Muscle layer of duodenum (tissue), 2 donors: ENCODE measurements at regions not wholly inside any gene's neighbourhood (a gene's known extent, or its start where the extent isn't known, plus 50 kb on each side); places are given as distances from the start of the nearest gene placed in this dataset.
"Not testable (repeated sequence)": the region's sequence is repeated elsewhere in the genome, so short reads cannot be mapped to it uniquely, and the experiment has no call there.

Experiments used
- H3K27ac ChIP-seq: one replicate; pipeline ENCODE4 v1.7.0; 2013; ENCODE audit warnings: mild to moderate bottlenecking, low read length
- H3K27me3 ChIP-seq: one replicate; pipeline ENCODE4 v1.7.0; 2013; ENCODE audit warnings: low read depth, mild to moderate bottlenecking, control low read depth, low read length
- H3K36me3 ChIP-seq, 2 donors: one replicate each; pipeline ENCODE4 v1.7.0; 2013; ENCODE audit warnings: low read length in 2 of 2, control low read depth in 1 of 2, mild to moderate bottlenecking in 1 of 2; ENCODE audit not compliant: insufficient read depth in 2 of 2, control insufficient read depth in 1 of 2
- H3K4me1 ChIP-seq, 2 donors: one replicate each; pipeline ENCODE4 v1.7.0; 2013; ENCODE audit warnings: low read length in 2 of 2, mild to moderate bottlenecking in 2 of 2, control low read depth in 1 of 2, moderate library complexity in 1 of 2; ENCODE audit not compliant: insufficient read depth in 2 of 2, control insufficient read depth in 1 of 2
- H3K4me3 ChIP-seq, 2 donors: one replicate each; pipeline ENCODE4 v1.7.0; 2013; ENCODE audit warnings: low read length in 2 of 2, low read depth in 1 of 2, mild to moderate bottlenecking in 1 of 2
- H3K9me3 ChIP-seq, 2 donors: one replicate each; pipeline ENCODE4 v1.7.0; 2013; ENCODE audit warnings: low read length in 2 of 2, control low read depth in 1 of 2, mild to moderate bottlenecking in 1 of 2; ENCODE audit not compliant: control insufficient read depth in 1 of 2
- donor health status: healthy.

DNA sequence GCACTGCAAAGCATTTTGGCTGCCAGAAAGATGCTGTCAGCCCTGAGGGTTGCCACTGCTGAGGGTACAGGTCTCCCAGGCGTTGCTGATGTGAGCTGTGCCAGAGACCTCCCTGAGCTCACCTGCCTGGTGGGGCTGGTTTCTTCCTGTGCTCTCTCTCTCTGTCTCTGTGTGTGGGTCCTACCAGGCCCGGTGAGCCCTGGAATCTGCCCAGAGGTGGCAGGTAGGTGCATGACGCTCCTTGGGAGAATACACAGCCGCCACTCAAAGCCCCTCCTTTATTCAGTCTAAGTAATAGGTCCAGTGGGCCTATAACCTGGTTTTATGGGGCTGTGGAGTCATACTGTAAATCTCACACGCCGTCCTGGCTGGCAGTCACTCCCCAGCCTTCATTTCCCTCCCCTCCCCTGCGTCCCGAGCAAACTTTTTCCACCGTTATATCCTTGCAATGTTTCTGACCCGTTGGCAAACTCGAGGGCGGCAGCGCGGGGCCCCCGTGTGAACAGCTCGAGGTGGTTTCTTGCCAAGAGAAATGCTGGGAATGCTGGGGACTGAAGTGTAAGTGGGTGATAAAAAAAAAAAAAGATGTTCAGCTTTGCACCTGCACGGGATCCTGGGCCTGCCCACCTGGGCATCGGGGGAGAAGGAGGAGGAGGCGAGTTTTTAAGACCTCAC is 245.9 kb downstream of the CRLF2 start:
- Histone ChIP-seq H3K4me1 (no peaks in the 10 kb centered on the region), H3K27me3 (no peaks in the 10 kb centered on the region), H3K36me3 (no peaks in the 10 kb centered on the region), H3K9me3 (no peaks in the 10 kb centered on the region), H3K27ac (no peak overlapping the region), H3K4me3 (no peak overlapping the region)

DNA sequence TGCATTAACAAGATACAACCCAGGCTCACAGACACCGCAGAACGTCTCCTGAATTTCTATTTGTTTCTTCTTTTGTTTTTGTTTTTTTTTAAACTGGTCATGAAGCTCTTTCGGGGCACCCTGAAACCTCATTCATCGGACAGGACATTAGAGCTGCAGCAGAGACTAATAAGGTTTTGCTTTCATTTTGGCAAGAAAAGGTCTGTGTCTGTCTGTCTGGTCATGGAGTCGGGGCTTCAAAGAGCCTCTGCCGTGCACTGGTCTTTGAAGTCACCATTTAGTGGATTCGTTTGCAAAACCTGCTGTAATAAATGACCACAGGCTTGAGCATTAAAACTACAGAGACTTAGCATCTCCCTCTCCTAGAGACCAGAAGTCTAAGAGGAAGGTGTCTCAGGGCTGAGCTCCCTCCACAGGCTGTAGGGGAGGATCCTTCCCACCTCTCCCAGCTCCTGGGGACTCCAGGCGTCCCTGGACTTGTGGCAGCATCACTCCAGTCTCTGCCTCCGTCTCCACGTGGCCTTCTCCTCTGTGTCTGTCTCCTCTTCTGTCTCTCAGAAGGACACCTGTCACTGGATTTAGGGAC is 247.5 kb downstream of the CRLF2 start:
- no peak overlapping the region for H3K27ac ChIP-seq
- no peaks in the 10 kb centered on the region for H3K27me3 ChIP-seq
- no peak overlapping the region for H3K4me3 ChIP-seq
- no peaks in the 10 kb centered on the region for H3K36me3 ChIP-seq
- H3K4me1 ChIP-seq: no peaks in the 10 kb centered on the region
- no peaks in the 10 kb centered on the region for H3K9me3 ChIP-seq

DNA sequence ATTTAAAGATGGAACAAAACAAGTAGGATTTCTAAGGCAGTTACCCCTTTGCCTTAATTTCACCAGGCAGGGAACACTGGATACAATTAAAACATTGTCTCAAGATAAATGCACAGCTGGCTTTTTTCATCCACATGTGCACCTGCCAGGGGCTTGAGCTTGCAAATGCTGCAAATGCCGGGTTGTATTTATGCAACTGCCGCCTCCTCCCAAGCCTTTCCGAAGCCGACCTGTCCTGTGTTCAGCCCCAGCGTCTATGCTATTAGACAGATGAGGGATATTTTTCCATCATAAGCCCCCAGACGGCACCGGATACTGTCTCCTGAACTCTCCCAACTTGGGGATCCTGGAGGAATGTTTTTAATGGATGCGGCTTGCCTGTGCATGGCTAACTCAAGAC is 251.6 kb downstream of the CRLF2 start:
- no peaks in the 10 kb centered on the region for H3K4me1 ChIP-seq
- H3K36me3 ChIP-seq: no peaks in the 10 kb centered on the region
- H3K27ac ChIP-seq: no peak overlapping the region
- H3K27me3 ChIP-seq: no peaks in the 10 kb centered on the region
- H3K4me3 ChIP-seq: no peak overlapping the region
- no peaks in the 10 kb centered on the region for H3K9me3 ChIP-seq

DNA sequence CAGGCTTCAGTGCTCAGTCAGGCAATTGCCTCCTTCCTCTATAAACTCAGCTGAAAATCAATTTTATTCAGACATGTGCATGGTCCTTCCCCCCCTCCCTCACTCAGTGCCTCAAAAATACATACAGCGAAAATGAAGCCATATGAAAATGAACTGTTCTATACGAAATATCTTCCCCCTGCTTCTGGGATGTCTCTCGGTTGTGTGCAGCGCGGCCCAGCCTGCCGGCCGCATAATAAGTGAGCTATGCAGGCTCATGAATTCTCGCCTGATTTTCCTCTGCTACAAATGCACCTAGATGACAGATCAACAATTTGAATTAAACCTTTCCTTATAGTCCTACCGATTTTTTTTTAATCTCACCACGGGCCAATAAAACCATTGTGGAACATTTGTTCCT is 252.9 kb downstream of the CRLF2 start:
- Histone ChIP-seq H3K4me3 (no peak overlapping the region), H3K36me3 (no peaks in the 10 kb centered on the region), H3K4me1 (no peaks in the 10 kb centered on the region), H3K27me3 (no peaks in the 10 kb centered on the region), H3K27ac (no peak overlapping the region), H3K9me3 (peaks cover 0 to 10% of the 10 kb centered on the region in 2 donors)

DNA sequence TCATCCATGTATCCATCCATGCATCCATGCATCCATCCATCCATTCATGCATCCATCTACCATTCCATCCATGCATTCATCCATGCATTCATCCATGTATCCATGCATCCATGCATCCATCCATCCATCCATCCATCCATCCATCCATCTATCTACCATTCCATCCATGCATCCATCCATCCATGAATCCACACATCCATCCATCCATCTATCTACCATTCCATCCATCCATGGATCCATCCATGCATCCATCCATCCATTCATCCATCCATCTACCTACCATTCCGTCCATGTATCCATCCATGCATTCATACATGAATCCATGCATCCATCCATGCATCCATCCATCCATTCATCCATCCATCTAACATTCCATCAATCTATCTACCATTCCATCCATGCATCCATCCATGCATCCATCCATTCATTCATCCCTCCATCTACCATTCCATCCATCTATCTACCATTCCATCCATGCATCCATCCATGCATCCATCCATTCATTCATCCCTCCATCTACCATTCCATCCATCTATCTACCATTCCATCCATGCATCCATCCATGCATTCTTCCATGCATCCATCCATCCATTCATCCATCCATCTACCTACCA is 257.2 kb downstream of the CRLF2 start:
- not testable (repeated sequence) for H3K27ac ChIP-seq, H3K4me3 ChIP-seq, H3K4me1 ChIP-seq, H3K36me3 ChIP-seq, H3K27me3 ChIP-seq
- H3K9me3 ChIP-seq: peaks cover 0 to 17% of the 10 kb centered on the region in 2 donors

DNA sequence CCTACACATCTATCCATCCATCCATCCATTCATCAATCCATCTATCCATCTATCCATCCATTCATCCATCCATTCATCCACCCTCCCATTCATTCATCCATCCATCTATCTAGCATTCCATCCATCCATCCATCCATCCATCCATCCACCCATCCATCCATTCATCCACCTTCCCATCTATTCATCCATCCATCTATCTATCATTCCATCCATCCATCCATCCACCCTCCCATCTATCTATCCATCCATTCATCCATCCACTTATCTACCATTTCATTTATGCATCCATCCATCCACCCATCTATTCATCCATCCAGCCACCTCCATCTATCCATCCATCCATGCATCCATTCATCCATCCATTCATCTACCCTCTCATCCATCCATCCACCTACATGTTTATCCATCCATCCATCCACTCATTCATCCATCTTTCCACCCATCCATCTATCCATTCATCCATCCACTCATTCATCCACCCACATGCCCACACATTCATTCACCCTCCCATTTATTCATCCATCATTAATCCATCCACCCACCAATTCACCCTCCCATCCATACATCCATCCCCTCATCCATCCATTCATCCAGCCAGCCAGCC is 258.5 kb downstream of the CRLF2 start:
- Histone ChIP-seq H3K4me1 (no peaks in the 10 kb centered on the region), H3K4me3 (peak overlapping the region in 1 of 2 donors; percentile 29), H3K9me3 (peaks cover 0 to 17% of the 10 kb centered on the region in 2 donors), H3K27ac (no peak overlapping the region), H3K27me3 (no peaks in the 10 kb centered on the region), H3K36me3 (no peaks in the 10 kb centered on the region)

DNA sequence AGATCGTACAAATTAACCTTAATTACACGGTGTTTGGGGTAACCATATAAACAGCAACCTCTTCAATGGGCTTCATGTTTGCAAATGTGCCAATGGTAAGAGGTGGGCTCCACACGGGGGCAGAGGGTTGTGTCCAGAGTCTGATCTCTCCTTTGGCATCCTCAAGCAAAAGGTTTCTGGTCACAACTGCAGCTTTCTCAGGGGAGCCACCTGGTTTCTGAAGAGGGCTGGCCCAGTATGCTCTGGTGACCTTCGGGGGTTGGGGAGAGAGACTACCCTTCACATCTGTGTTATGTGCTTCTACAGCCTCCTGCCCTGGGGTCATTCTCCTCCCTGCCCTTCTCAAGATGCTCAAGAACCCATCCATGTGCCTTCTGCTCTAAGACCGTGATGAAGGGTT is 259.6 kb downstream of the CRLF2 start:
- H3K27me3 ChIP-seq: no peaks in the 10 kb centered on the region
- H3K4me1 ChIP-seq: no peaks in the 10 kb centered on the region
- peaks cover 0 to 17% of the 10 kb centered on the region in 2 donors for H3K9me3 ChIP-seq
- H3K27ac ChIP-seq: no peak overlapping the region
- H3K4me3 ChIP-seq: no peak overlapping the region
- H3K36me3 ChIP-seq: no peaks in the 10 kb centered on the region

DNA sequence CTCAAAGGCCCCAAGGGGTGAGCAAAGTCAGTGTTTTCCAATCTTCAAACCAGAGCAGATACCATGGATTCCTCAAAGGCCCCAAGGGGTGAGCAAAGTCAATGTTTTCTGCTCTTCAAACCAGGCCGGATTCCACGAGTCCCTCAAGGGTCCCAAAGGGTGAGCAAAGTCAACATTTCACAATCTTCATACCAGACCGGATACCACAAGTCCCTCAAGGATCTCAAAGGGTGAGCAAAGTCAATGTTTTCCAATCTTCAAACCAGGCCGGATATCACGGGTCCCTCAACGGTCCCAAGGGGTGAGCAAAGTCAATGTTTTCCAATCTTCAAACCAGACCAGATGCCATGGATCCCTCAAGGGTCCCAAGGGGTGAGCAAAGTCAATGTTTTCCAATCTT is 265.2 kb downstream of the CRLF2 start:
- H3K9me3 ChIP-seq, H3K4me3 ChIP-seq, H3K4me1 ChIP-seq, H3K36me3 ChIP-seq, H3K27me3 ChIP-seq, H3K27ac ChIP-seq: not testable (repeated sequence)

DNA sequence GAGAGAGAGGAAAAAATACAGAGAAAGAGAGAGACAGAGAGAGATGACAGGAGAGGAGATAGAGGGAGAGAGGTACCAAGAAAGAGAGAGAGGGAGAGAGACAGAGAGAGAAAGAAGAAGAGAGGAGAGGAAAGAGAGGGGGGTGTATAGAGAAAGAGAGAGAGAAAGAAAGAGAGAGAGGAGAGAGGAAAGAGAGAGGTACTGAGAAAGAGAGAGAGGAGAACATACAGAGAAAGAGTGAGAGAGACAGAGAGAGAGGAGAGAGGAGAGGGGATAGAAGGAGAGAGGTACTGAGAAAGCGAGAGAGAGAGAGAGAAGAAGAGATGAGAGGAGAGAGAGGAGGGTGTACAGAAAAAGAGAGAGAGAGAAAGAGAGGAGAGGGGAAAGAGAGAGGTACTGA is 269.4 kb downstream of the CRLF2 start:
- H3K4me3 ChIP-seq: no peak overlapping the region
- H3K4me1 ChIP-seq: no peaks in the 10 kb centered on the region
- no peaks in the 10 kb centered on the region for H3K27me3 ChIP-seq
- no peaks in the 10 kb centered on the region for H3K9me3 ChIP-seq
- H3K36me3 ChIP-seq: no peaks in the 10 kb centered on the region
- H3K27ac ChIP-seq: no peak overlapping the region

DNA sequence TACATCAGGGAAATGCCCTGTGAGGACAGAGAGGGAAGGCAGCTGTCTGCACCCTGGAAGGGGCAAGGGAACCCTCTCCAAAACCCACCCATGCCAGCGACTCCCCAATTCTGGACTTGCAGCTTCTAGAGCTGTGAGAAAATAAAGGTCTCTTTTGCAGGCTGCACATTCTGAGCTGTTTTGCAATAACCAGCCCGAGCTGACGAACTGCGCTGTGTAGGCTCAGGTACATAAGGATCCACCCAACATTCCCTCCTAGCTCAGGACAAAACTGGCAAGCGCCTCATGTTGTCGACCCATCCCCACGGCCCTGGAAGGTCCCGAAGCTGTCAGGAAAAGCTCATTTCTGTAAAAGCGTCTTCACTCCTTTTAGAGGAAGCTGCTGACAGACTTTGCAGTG is 271.8 kb downstream of the CRLF2 start:
- H3K27me3 ChIP-seq: no peaks in the 10 kb centered on the region
- no peaks in the 10 kb centered on the region for H3K36me3 ChIP-seq
- H3K4me3 ChIP-seq: no peak overlapping the region
- no peak overlapping the region for H3K27ac ChIP-seq
- H3K4me1 ChIP-seq: no peaks in the 10 kb centered on the region
- H3K9me3 ChIP-seq: peaks cover 0 to 2% of the 10 kb centered on the region in 2 donors

DNA sequence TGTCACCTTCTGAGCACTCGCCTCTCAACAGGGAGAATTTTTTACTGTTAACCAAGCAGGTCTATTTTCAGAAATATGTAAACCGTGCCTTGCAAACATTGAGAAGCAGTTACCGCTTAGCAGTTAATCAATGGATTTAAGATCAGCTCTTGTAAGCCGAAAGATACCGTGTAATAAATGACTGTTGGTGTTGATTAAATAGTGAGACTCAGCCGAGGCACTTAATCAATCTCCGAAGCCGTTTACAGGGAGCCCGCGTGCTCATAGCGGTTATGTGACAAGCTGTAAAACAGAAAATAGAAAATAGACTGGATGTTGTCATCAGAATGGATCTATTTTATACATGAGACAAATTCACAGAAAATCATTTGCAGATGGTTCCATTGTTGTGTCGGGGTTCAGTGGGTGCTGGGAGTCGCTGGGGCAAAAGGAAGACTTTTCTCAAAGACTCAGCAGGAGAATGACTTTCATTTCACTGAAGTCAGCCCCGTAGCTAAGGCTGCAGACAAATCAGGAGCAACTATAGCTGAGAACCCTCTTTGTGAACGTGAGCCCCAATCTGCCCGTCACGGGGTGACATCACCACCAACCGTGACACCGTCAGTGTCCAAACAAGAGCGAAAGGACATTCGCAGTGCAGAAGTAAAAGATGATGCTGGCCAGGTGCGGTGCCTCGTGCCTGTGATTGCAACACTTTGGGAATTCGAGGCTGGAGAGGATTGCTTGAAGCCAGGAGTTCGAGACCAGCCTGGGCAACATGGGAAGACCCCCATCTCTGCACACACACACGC is 275.3 kb downstream of the CRLF2 start:
- no peak overlapping the region for H3K4me3 ChIP-seq
- H3K27me3 ChIP-seq: no peaks in the 10 kb centered on the region
- H3K4me1 ChIP-seq: no peaks in the 10 kb centered on the region
- H3K9me3 ChIP-seq: peaks cover 0 to 2% of the 10 kb centered on the region in 2 donors
- H3K27ac ChIP-seq: no peak overlapping the region
- no peaks in the 10 kb centered on the region for H3K36me3 ChIP-seq
